Colon (tissue), 2 donors: ENCODE measurements at regions not wholly inside any gene's neighbourhood (a gene's known extent, or its start where the extent isn't known, plus 50 kb on each side); places are given as distances from the start of the nearest gene placed in this dataset.

Source experiments
- FAIRE-seq: peaks from 2 replicates; lab custom pipeline; 2012; peaks lifted over from hg19 to GRCh38; lab: Jason Lieb, UNC
- donor health status: control.
- donor health status: control.

- FAIRE-seq: no peak
These were observed 55.3 kb upstream of the ID2 start for GRCh38 chr2:8626572-8626971.

- FAIRE-seq: no peak
These were observed 54.7 kb upstream of the ID2 start for GRCh38 chr2:8627019-8627691.

DNA sequence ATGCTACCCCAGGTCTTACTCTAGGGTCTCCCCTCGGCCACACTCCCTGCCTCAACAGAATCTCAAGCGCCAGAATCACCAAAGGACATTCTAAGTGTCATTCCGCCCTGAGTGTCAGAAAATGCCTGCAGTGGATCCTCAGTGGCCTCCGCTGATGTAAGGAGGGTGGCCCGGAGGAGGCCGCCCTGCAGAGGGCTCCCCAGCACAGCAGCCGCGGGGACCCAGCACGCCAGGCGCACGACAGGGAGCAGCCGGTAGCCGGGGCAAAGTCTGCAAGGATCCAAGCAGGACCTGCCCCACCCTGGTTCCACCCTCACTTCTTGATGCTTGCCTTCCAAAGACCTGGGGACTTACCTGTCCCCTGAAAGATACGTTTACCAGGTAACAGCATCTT lies 54.2 kb upstream of the ID2 start:
- no peak for FAIRE-seq

DNA sequence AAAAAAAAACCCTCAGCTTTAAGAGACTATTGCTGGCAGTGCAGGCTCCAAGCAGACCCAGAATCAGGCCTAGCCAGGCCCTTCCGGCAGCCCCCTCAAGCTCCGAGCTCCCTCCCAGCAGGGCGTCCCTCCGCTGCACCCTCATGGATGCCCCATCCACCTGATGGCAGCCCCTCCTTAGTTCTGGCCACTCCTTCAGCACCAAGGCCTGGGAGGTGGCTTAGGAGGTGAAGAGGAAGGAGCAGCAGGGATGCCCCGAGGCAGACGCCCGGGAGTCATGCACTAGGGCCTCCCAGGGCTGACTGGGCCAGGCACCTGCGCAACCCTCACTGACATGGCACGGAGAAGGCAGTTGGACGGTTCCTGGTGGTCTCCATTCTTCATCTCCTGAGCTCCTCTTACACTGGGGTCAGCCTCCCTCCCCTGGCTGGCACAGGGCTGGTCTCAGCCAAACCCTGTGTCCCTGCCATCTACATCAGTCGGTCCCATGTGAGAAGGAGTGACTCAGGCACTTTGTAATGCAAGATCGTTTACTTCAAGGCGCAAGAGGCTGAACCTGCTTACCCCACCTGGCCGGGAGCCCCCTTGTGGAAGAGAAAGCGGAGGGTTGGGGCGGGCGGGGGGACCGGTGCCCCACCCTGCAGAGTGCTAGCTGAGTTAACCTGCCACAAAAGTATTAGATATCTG lies 53.5 kb upstream of the ID2 start:
- FAIRE-seq: no peak

GRCh38 chr2:8628866-8629209 lies 53.0 kb upstream of the ID2 start:
- no peak for FAIRE-seq

DNA sequence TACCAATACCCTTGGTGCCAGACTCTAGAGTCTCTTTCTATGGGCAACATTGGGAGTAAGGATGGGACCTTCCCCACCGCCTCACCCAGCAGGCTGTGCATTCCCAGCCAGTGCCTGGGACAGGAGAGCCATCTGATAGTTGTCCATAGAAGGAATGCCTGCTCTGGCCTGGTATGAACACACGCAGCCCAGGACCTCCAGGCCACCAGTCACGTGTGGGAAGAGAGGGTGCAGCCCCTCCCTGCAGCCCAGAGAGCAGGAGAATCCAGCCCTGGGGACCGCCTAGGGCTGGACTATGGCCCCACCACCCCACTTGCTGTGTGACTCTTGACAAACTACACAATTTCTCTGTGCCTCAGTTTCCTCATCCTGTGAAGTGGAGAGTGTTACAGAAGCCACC lies 52.5 kb upstream of the ID2 start:
- FAIRE-seq: no peak

DNA sequence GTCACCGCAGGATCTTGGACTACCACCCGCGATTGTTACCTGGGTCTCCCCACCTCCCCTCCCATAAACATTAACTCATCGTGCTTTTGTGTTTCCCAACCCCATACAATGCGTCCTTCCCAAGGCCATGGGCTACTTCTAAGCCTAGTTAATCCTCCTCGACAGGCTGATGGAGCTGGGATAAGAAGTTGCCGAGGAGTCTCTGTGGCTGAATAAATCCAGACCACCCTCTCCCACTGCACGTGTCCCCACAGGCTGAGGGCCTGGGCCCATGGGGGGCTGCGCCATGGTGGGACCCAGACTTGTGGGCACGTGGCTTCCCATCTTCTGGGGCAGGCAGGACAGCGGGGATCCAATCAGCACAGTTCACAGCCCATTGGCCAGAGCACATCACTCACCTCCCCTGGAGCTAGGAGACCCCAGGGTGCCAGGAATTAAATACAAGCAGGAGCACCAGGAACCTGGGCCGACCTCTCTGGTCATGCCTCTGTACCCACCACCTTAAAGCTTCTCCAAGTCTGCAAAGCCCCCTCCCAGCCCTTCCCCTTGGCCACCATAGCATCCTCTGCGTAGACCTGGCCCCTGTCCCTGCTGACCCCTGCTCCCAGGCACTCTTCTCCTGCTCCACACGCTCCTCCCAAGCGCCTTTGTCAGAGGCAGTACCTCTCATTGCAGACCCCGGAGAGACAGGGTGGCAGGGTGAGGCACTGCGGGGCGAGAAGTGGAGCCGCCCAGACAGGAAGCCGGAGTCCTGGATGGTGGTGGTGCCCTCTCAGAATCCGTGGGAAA lies 51.0 kb upstream of the ID2 start:
- no peak for FAIRE-seq

DNA sequence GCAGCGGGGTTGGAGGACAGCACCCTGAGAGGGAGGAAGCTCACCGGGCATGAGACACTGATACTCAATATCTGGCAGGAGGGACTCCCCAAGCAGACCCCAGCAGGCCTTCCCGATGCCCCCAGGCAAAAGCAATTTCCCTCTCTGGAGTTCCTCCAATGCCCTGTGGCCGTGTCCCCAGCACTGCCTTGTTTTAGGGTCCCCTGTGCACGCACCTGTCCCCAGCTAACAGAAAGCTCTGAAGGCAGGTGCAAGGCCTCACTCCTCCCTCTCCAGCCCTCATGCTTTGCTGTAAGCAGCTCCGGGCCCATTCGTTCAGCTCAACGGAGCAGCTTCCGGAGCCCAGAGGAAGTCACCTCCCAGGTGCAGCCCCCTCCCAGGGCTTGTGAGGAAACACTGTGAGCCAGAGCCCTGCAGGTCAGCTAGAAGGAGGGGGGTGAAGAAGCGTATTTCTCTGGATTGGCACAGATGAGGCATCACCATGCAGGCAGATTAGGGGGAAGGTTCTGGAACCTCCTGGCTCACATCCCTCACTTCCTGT lies 50.3 kb upstream of the ID2 start:
- no peak for FAIRE-seq
